GM18517 (cell line): ENCODE measurements at regions not wholly inside any gene's neighbourhood (a gene's known extent, or its start where the extent isn't known, plus 50 kb on each side); places are given as distances from the start of the nearest gene placed in this dataset.

ENCODE experiments used
- ATAC-seq: cut with Tn5 transposase; IDR thresholded peaks from one replicate; pipeline ENCODE4 v1.9.1; 2021; ENCODE audit warnings: mild to moderate bottlenecking, moderate library complexity; ENCODE audit not compliant: unreplicated experiment

DNA sequence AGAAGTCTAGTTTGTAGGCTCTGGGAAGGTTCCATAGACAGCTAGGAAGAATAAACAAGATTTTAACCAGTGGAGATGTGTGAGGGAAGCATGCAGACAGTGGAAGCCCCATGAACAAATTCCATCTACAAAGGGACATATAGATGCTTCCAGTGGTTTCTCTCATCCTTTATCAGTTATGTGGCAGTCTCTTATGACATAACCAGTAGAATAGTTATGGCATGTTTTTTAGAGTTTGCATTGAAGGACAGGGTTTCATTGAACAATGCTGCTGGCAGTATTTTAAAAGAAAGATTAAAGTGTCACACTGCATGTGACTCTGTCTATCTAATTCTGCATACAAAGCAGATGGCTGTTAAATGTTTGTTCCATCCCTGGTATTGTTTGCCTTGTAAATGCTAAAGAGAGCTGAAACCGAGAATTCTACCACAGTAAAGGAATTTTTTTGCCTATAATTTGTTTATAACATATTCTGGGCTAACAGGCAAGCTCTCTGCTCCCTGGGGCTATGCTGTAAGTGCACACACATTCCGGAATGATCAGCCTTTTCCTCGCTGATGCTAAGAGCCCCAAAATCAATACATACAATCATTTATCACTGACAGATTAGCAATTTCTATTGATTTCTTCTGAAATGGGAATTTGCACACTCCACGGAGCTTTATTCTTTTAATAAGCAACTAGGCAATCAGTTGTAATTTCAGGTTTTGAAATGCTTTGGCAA, 76.8 kb upstream of the PELI1 start:
- ATAC-seq, result no peak

- ATAC-seq, result no peak
Observed at GRCh38 chr2:64221935-64222334, 77.7 kb upstream of the PELI1 start.

DNA sequence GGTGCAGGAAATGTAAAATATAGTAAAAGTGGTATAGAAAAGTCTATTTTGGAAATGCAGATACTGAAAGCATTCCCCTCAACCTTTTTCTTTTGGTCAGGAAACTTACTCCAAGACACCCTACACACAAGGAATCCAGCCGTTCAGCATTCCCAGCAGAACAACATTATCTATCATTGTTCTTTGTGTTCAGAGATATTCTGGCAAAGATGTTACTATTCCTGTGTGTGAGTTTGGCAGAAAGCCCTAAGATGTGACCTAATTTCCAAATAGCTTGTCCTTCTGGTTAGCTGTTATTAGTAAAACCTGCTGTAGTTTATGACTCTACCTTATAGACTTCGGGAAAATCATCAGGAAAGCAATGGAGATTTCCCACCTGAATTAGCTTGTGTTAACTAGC, 78.1 kb upstream of the PELI1 start:
- ATAC-seq, result no peak

DNA sequence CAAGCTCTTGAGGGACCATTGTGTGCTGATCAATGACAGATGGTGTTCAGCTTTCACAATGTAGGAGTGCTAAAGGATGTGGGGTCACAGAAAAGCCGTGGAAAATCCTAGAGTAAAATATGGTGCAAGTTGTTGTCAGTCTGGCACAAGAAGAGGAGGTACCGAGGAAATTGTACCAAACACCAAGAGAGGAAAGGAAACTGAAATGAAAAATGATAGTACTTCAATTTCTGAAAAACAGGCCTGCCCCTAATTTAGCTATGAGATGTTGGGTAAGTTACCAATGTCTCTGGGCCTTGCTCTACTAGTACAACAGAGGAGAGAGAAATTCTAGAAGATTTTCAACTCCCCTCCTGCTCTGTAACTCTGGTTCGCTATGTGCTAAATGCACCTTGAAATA, 78.8 kb upstream of the PELI1 start:
- peak; percentile 77 for ATAC-seq

- ATAC-seq, result no peak
Observed at GRCh38 chr2:64225491-64225890, 81.3 kb upstream of the PELI1 start.

DNA sequence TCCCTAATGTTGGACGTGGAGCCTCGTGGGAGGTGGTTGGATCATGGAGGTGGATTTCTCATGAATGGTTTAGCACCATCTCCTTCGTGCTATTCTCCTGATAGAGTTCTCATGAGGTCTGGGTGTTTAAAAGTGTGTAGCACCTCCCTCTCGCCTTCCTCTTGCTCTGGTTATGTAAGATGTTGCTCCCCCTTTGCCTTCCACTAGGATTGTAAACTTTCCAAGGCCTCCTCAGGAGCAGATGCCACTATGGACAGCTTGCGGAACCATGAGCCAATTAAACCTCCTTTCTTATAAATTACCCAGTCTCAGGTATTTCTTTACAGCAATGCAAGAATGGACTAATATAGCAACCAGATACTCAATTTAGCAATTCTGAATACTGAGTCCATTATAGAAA, 82.4 kb upstream of the PELI1 start:
- no peak for ATAC-seq

DNA sequence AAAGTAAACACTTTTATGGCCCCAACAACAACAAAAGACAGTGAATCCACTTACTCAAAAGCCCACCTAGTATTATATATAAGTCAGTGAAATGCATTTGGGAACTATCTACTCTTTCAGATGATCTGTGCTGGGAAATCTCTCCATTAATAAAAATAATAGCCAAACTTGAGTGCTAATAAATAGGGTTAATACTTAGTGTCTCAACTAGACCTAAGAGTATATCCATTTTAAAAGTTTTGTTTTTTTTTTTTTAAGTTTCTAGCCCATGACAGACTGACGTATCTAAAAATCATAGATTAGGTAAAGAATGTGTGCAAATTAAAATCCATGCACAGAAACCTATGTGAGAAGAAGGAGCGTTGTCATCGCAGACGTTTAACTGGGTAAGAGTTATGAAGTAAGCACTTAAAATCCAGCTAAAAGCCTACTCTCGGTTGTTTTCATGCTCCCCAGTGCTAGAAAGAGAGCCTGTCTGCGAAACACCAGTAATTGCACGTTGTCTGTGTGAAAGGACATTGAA, 83.4 kb upstream of the PELI1 start:
- no peak for ATAC-seq

DNA sequence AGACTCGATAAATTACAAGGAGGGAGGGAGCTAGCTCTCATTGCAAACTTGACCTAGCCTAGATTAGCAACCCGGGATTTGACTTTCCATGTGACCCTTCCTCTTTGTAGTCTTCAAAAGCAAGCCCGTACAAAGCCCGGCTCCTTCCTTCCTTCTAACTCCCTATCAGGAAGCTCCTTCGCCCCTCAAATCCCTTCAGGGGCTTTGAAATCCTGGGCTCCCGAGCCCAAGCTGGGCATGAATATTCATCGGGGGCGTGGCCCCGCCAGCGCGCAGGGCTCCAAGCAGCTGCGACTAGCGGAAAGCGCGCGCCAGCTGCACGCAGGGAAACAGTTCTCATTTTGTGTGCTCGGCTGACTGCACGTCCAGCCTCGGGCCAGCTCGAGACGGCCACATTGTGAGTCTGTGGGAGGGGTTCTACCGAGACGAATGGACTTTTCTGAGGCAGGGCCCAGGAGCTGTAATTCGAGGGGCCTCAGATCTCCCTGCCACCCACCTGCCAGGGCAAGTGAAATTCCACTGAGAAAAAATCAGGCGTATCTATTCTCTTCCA, 84.0 kb upstream of the PELI1 start:
- ATAC-seq, result peak; percentile 94

GRCh38 chr2:64228918-64229317, 84.7 kb upstream of the PELI1 start:
- no peak for ATAC-seq

DNA sequence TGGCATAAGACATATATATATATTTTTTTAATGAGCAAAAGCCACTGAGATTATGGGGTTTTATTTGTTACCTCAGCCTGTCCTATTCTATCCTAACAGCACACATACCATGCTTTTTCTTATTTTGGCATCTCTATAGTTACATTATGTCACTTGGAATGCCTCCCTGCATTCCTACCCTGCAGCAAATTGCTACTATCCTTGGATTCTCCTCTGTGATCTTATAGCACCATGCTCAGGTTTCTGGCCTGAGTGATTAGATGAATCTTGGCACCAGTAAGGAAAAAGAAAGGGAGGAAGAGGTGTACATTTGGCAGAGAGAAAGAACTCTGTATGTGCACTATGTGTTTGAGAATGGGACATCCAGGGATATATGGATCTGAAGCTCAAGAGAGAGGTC, 86.3 kb upstream of the PELI1 start:
- ATAC-seq, result no peak

DNA sequence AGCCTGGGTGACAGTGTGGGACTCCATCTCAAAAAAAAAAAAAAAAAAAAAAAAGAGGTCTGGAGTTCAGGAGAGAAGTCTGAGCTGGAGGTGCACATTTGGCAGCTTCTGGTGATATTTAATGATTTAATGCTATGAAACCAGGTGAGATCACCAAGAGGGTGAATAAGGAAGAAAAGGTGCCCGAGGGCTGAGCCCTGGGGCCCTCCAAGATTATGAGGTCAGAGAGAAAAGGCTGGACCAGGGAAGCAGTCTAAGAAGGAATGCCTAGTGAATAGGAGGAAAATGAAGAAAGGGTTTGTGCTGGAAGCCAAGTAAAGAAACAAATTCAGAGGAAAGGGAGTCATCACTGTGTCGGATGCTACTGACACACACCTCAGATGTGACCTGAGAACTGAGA, 88.0 kb upstream of the PELI1 start:
- ATAC-seq, result no peak

DNA sequence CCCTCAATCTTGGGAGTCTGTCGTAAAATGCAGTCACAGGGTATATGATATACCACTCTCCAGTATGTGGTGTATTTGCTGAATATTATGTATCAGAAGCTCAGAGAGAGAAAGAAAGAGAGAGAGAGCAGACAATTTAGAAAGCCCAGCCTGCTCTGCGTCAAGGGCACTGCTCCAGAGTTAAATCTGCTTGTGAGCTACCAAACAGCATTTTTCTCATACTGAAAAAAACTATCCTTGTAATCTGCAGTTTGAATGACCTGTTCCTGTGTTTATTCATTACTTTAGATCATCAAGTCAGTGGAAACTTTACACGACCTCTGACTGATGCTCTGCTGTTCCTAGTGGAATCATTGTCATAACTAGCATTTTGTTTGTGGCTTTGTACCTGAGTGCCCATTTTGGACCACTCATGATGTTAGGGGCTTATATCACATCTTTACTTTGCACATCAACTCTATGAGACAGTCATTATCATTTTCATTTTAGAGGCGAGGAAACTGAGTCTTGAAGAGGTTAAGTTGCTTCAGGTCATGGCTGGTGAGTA, 89.2 kb upstream of the PELI1 start:
- no peak for ATAC-seq

DNA sequence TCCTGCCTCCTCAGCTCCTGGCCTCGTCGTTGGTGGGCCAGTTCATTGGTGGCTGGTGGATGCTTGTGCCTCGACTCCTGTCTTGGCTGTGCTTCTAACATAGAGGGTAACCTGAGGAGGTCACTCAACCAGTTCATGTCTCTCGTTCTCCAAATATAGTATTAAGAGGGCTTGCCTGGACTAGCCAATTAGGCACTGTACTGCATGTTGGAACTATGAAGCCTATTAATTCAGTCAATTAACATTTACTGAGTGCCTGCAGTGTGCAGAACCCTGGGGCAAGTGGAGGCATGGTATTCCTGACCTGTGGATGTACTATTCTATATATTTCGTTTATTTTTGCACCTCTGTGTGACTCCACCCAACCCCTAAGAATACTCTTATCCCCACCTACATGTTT, 89.9 kb upstream of the PELI1 start:
- no peak for ATAC-seq

DNA sequence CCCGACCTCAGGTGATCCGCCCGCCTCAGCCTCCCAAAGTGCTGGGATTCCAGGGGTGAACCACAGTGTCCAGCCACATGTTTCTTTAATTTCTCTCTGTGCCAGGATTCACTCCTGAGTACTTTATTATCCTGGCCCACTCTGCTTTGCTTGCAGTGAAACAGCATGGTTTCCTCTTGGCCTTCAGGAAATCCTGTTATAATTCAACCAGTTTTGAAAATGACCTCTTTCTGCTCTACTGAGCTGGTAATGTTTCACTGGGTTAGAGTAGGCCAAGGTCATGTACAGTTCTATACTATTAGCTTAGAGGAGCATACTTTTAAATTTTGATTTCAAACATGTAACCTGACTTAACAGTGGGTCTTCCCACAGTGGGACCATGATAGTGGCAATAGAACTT, 90.6 kb upstream of the PELI1 start:
- ATAC-seq, result no peak

DNA sequence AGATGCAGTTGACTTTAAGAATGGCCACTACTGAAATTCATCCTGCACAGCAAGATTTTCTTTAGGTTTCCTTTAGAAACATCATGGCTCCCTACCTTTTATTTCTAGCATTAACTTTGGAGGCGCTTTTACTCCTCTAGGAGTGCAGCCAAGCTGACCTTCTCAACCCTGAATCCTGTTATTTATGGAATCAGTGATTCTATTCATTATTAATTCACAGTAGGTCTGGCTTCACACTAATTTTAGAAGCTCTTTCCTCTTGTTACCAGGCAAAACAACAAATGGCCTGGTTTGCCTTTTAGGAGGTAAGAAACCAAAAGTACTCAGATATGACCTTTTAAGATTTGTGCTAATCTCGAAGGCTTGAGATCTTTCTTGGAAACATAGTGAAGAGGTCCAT, 93.0 kb upstream of the PELI1 start:
- no peak for ATAC-seq

DNA sequence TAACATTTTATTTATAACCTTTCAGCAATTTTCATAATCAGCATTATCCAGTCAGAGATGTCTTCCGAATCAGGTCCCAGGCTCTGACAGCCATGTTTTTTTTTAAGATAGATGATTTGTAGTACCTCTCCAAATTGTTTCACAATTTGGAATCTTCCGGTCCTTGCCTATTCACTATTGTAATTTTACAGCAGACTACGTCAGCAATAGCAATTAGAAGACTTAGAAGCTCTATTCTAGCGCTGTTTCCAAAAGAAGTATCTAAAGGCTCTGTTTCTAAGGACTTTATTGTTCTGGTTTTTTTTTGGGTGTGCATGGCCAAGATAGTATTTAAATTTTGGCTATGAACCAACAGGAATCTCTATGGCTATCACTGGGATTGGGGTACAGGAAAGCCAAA, 94.6 kb upstream of the PELI1 start:
- ATAC-seq, result no peak

DNA sequence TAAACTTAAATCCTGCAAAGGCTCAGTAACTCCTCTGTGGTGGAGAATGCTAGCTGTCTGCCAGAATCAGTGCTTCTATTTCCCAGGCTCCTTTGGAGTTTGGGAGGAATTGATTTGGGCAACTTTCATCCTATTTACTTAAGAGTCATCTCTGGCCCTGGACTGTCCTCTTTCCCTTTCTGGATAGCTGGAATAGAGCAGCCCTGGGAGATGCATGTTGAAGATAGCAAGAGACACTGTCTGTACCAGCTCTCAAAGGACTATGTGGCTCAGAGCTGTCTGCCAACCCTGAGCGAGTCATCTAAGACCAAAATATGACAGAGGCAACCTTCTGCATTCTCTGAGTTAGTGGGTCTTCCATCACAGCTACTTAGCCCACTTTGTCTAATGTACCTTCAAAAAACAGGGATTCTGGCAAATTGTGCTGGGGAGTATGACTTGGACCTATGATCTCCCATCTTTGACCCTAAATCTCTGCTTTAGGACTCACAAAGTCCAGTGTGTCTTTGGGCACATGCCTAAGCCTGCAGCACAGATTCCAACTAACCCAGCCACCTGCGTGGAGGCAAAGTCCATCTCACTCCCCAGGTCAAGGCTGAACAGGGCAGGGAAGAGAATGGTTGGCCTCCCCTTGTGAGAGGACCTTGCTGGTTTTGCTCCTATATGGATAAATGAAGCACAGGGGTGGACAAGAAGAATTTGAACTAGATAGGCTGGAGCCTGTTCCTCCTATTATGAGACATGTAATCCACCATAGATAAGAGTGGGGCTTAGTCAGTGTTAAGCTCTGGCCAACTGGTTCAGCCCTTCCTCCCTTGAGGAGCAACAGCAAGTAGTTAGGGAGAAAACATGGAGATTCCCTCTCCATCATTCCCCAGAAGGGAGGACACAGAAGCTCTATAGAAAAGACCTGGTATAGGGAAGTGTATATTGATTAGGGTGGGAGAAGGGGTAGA, 99.1 kb upstream of the PELI1 start:
- ATAC-seq, result no peak

DNA sequence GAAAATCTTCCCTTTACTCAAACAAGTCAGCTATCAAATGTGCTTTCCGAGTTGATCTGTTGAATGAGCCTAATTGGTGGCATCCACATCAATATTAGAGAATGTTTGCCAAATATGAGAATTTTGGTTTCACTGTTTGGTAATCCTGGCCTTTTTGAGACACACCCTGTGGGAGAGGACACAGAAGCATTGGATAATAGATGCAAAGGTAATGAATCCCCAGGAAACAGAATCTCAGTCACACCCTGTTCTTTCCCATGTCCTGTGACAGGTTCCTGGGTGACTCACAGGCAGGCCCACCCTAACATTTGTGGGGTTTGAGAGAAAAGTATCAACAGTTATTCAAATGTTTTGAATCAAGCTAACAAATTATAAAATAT, 99.8 kb upstream of the PELI1 start:
- no peak for ATAC-seq

- ATAC-seq, result no peak
Observed at GRCh38 chr2:64245631-64246030, 101.4 kb upstream of the PELI1 start.

- no peak for ATAC-seq
Observed at GRCh38 chr2:64246962-64247361, 102.7 kb upstream of the PELI1 start.

GRCh38 chr2:64249426-64249825, 105.2 kb upstream of the PELI1 start:
- ATAC-seq, result no peak
